Testis (tissue), 2 donors: ENCODE measurements at regions not wholly inside any gene's neighbourhood (a gene's known extent, or its start where the extent isn't known, plus 50 kb on each side); places are given as distances from the start of the nearest gene placed in this dataset.

ENCODE experiments used
- DNase-seq: peaks from one replicate; pipeline ENCODE4 v3.0.0-alpha.2; 2019
- H3K27ac ChIP-seq, 2 donors: fragments of 200-600 bp; sonication (generic); one replicate each; pipeline ENCODE4 v1.5.1; 2019
- H3K27me3 ChIP-seq: fragments of 200-600 bp; sonication (generic); one replicate; pipeline ENCODE4 v1.5.1; 2019
- H3K36me3 ChIP-seq: fragments of 200-600 bp; sonication (generic); one replicate; pipeline ENCODE4 v1.5.1; 2017; ENCODE audit warnings: low read depth; ENCODE audit errors: missing control alignments
- H3K4me1 ChIP-seq: fragments of 200-600 bp; sonication (generic); one replicate; pipeline ENCODE4 v1.5.1; 2019
- H3K4me3 ChIP-seq, 2 donors: fragments of 200-600 bp; sonication (generic); one replicate each; pipeline ENCODE4 v1.5.1; 2017 to 2019
- H3K9me3 ChIP-seq: fragments of 200-600 bp; sonication (generic); one replicate; pipeline ENCODE4 v1.5.1; 2017
- CTCF ChIP-seq, 3 experiments: fragments of 450-650 bp in 2 of 3; fragments of 200-600 bp in 1 of 3; sonication (generic) in 1 of 3; IDR thresholded peaks; one replicate each; pipeline ENCODE4 v1.5.1; 2016 to 2019; ENCODE audit warnings: antibody characterized with exemption in 3 of 3, mild to moderate bottlenecking in 2 of 3, moderate library complexity in 1 of 3
- POLR2A ChIP-seq: fragments of 450-650 bp; IDR thresholded peaks from one replicate; pipeline ENCODE4 v1.6.1; 2017; ENCODE audit warnings: antibody characterized with exemption, mild to moderate bottlenecking, moderate library complexity
- WGBS, 2 donors: methylation state at CpG; one replicate each; pipeline ENCODE4 v1.1.5; 2018; 5-methylcytosine and 5-hydroxymethylcytosine counted together
- intact Hi-C: fragments of 100-400 bp; cut with DNase I; formaldehyde crosslinking; loops from one replicate; pipeline ENCODE4 v1.15.1; 2023; ENCODE audit warnings: low total_unique reads

GRCh38 chr2:58521803-58522554 is 280.9 kb upstream of the FANCL start:
- Histone ChIP-seq H3K27me3 (no peaks in the 10 kb centered on the region), H3K27ac (no peak overlapping the region), H3K4me1 (no peaks in the 10 kb centered on the region), H3K9me3 (no peaks in the 10 kb centered on the region), H3K36me3 (no peaks in the 10 kb centered on the region), H3K4me3 (no peak overlapping the region)
- no peak for DNase-seq
- TF ChIP-seq POLR2A, result no peak
- no peak for TF ChIP-seq CTCF (IDR thresholded peaks at IDR 0.05)
- WGBS, 2 donors, result 54 to 60% methylated on average over 7 of the region's 7 CpGs
- intact Hi-C loops, result no loop called here

- Histone ChIP-seq H3K36me3 (no peaks in the 10 kb centered on the region), H3K4me1 (no peaks in the 10 kb centered on the region), H3K4me3 (no peak overlapping the region), H3K27ac (no peak overlapping the region), H3K27me3 (no peaks in the 10 kb centered on the region), H3K9me3 (no peaks in the 10 kb centered on the region)
- 91% methylated on average over 3 of the region's 3 CpGs for WGBS, 2 donors
- TF ChIP-seq CTCF (IDR thresholded peaks at IDR 0.05) (no peak), POLR2A (no peak)
- intact Hi-C loops, result no loop called here
- no peak for DNase-seq
Measured at GRCh38 chr2:58520903-58521302, 279.8 kb upstream of the FANCL start.

GRCh38 chr2:58517881-58518280 is 276.8 kb upstream of the FANCL start:
- Histone ChIP-seq H3K27me3 (no peaks in the 10 kb centered on the region), H3K4me3 (no peak overlapping the region), H3K4me1 (no peaks in the 10 kb centered on the region), H3K9me3 (no peaks in the 10 kb centered on the region), H3K27ac (no peak overlapping the region), H3K36me3 (no peaks in the 10 kb centered on the region)
- DNase-seq, result no peak
- WGBS, 2 donors, result 70 to 95% methylated on average over 2 of the region's 2 CpGs
- intact Hi-C loops, result no loop called here
- TF ChIP-seq CTCF (IDR thresholded peaks at IDR 0.05) (no peak), POLR2A (no peak)

- Histone ChIP-seq H3K4me1 (no peaks in the 10 kb centered on the region), H3K27me3 (no peaks in the 10 kb centered on the region), H3K27ac (no peak overlapping the region), H3K4me3 (no peak overlapping the region), H3K9me3 (no peaks in the 10 kb centered on the region), H3K36me3 (no peaks in the 10 kb centered on the region)
- intact Hi-C loops, result no loop called here
- 90 to 92% methylated on average over 3 of the region's 3 CpGs for WGBS, 2 donors
- TF ChIP-seq POLR2A (no peak), CTCF (IDR thresholded peaks at IDR 0.05) (no peak)
- DNase-seq, result no peak
Measured at GRCh38 chr2:58516695-58517094, 275.6 kb upstream of the FANCL start.
